ENCODE measurements at regions not wholly inside any gene's neighbourhood (a gene's known extent, or its start where the extent isn't known, plus 50 kb on each side); places are given as distances from the start of the nearest gene placed in this dataset.
A peak's percentile ranks its signal among the peaks of the same experiment; 100 is the strongest.

GRCh38 chr4:32334759-32335158, 1614.6 kb downstream of the PCDH7 start:
- no peaks in the 10 kb centered on the region for H3K9me3 ChIP-seq (ENCODE audit: control insufficient read depth, insufficient read depth, low read length)
- no peaks in the 10 kb centered on the region for H3K4me1 ChIP-seq (ENCODE audit: control insufficient read depth, insufficient read depth, low read length)
- no peak overlapping the region for H3K27ac ChIP-seq (ENCODE audit: low read length)
- no peak overlapping the region for H3K4me3 ChIP-seq (ENCODE audit: low read length)
- no CpG with 5 or more reads among the region's 1 CpG for WGBS (ENCODE audit: insufficient coverage, insufficient read length)
- DNase-seq (ENCODE audit: low read depth, low spot score) = no peak
- no peaks in the 10 kb centered on the region for H3K27me3 ChIP-seq (ENCODE audit: control insufficient read depth, insufficient read depth, low read length)
- no peaks in the 10 kb centered on the region for H3K36me3 ChIP-seq (ENCODE audit: control insufficient read depth, insufficient read depth, low read length)

GRCh38 chr4:32337403-32337802, 1617.2 kb downstream of the PCDH7 start:
- WGBS (ENCODE audit: insufficient coverage, insufficient read length) = no CpG with 5 or more reads among the region's 2 CpGs
- Histone ChIP-seq H3K36me3 (ENCODE audit: control insufficient read depth, insufficient read depth, low read length) (no peaks in the 10 kb centered on the region), H3K27me3 (ENCODE audit: control insufficient read depth, insufficient read depth, low read length) (no peaks in the 10 kb centered on the region), H3K27ac (ENCODE audit: low read length) (no peak overlapping the region), H3K9me3 (ENCODE audit: control insufficient read depth, insufficient read depth, low read length) (no peaks in the 10 kb centered on the region), H3K4me1 (ENCODE audit: control insufficient read depth, insufficient read depth, low read length) (no peaks in the 10 kb centered on the region), H3K4me3 (ENCODE audit: low read length) (no peak overlapping the region)
- no peak for DNase-seq (ENCODE audit: low read depth, low spot score)

GRCh38 chr4:32340591-32340990, 1620.4 kb downstream of the PCDH7 start:
- Histone ChIP-seq H3K9me3 (ENCODE audit: control insufficient read depth, insufficient read depth, low read length) (no peaks in the 10 kb centered on the region), H3K27ac (ENCODE audit: low read length) (no peak overlapping the region), H3K4me3 (ENCODE audit: low read length) (no peak overlapping the region), H3K36me3 (ENCODE audit: control insufficient read depth, insufficient read depth, low read length) (no peaks in the 10 kb centered on the region), H3K4me1 (ENCODE audit: control insufficient read depth, insufficient read depth, low read length) (no peaks in the 10 kb centered on the region), H3K27me3 (ENCODE audit: control insufficient read depth, insufficient read depth, low read length) (no peaks in the 10 kb centered on the region)
- DNase-seq (ENCODE audit: low read depth, low spot score) = no peak

GRCh38 chr4:32341342-32341741, 1621.2 kb downstream of the PCDH7 start:
- Histone ChIP-seq H3K9me3 (ENCODE audit: control insufficient read depth, insufficient read depth, low read length) (no peaks in the 10 kb centered on the region), H3K27me3 (ENCODE audit: control insufficient read depth, insufficient read depth, low read length) (no peaks in the 10 kb centered on the region), H3K27ac (ENCODE audit: low read length) (no peak overlapping the region), H3K4me3 (ENCODE audit: low read length) (no peak overlapping the region), H3K4me1 (ENCODE audit: control insufficient read depth, insufficient read depth, low read length) (no peaks in the 10 kb centered on the region), H3K36me3 (ENCODE audit: control insufficient read depth, insufficient read depth, low read length) (no peaks in the 10 kb centered on the region)
- no CpG with 5 or more reads among the region's 1 CpG for WGBS (ENCODE audit: insufficient coverage, insufficient read length)
- no peak for DNase-seq (ENCODE audit: low read depth, low spot score)

GRCh38 chr4:32342054-32342453, 1621.9 kb downstream of the PCDH7 start:
- H3K27ac ChIP-seq (ENCODE audit: low read length) = no peak overlapping the region
- H3K4me1 ChIP-seq (ENCODE audit: control insufficient read depth, insufficient read depth, low read length) = no peaks in the 10 kb centered on the region
- DNase-seq (ENCODE audit: low read depth, low spot score) = no peak
- H3K4me3 ChIP-seq (ENCODE audit: low read length) = no peak overlapping the region
- no peaks in the 10 kb centered on the region for H3K27me3 ChIP-seq (ENCODE audit: control insufficient read depth, insufficient read depth, low read length)
- no peaks in the 10 kb centered on the region for H3K36me3 ChIP-seq (ENCODE audit: control insufficient read depth, insufficient read depth, low read length)
- H3K9me3 ChIP-seq (ENCODE audit: control insufficient read depth, insufficient read depth, low read length) = no peaks in the 10 kb centered on the region

- Histone ChIP-seq H3K27me3 (ENCODE audit: control insufficient read depth, insufficient read depth, low read length) (no peaks in the 10 kb centered on the region), H3K27ac (ENCODE audit: low read length) (no peak overlapping the region), H3K4me3 (ENCODE audit: low read length) (no peak overlapping the region), H3K4me1 (ENCODE audit: control insufficient read depth, insufficient read depth, low read length) (no peaks in the 10 kb centered on the region), H3K9me3 (ENCODE audit: control insufficient read depth, insufficient read depth, low read length) (no peaks in the 10 kb centered on the region), H3K36me3 (ENCODE audit: control insufficient read depth, insufficient read depth, low read length) (no peaks in the 10 kb centered on the region)
- DNase-seq (ENCODE audit: low read depth, low spot score) = no peak
- WGBS (ENCODE audit: insufficient coverage, insufficient read length) = no CpG with 5 or more reads among the region's 4 CpGs
Observed at GRCh38 chr4:32349026-32349425, 1628.9 kb downstream of the PCDH7 start.

GRCh38 chr4:32374206-32374605, 1654.0 kb downstream of the PCDH7 start:
- Histone ChIP-seq H3K4me1 (ENCODE audit: control insufficient read depth, insufficient read depth, low read length) (no peaks in the 10 kb centered on the region), H3K4me3 (ENCODE audit: low read length) (no peak overlapping the region), H3K9me3 (ENCODE audit: control insufficient read depth, insufficient read depth, low read length) (no peaks in the 10 kb centered on the region), H3K27me3 (ENCODE audit: control insufficient read depth, insufficient read depth, low read length) (no peaks in the 10 kb centered on the region), H3K27ac (ENCODE audit: low read length) (no peak overlapping the region), H3K36me3 (ENCODE audit: control insufficient read depth, insufficient read depth, low read length) (no peaks in the 10 kb centered on the region)
- no peak for DNase-seq (ENCODE audit: low read depth, low spot score)
- WGBS (ENCODE audit: insufficient coverage, insufficient read length) = no CpG with 5 or more reads among the region's 2 CpGs

- H3K36me3 ChIP-seq (ENCODE audit: control insufficient read depth, insufficient read depth, low read length) = no peaks in the 10 kb centered on the region
- no peak overlapping the region for H3K27ac ChIP-seq (ENCODE audit: low read length)
- no peak overlapping the region for H3K4me3 ChIP-seq (ENCODE audit: low read length)
- DNase-seq (ENCODE audit: low read depth, low spot score) = no peak
- H3K27me3 ChIP-seq (ENCODE audit: control insufficient read depth, insufficient read depth, low read length) = no peaks in the 10 kb centered on the region
- H3K9me3 ChIP-seq (ENCODE audit: control insufficient read depth, insufficient read depth, low read length) = no peaks in the 10 kb centered on the region
- no CpG with 5 or more reads among the region's 3 CpGs for WGBS (ENCODE audit: insufficient coverage, insufficient read length)
- no peaks in the 10 kb centered on the region for H3K4me1 ChIP-seq (ENCODE audit: control insufficient read depth, insufficient read depth, low read length)
Observed at GRCh38 chr4:32393806-32394205, 1673.6 kb downstream of the PCDH7 start.

GRCh38 chr4:32394255-32394654, 1674.1 kb downstream of the PCDH7 start:
- no peaks in the 10 kb centered on the region for H3K4me1 ChIP-seq (ENCODE audit: control insufficient read depth, insufficient read depth, low read length)
- no CpG with 5 or more reads among the region's 1 CpG for WGBS (ENCODE audit: insufficient coverage, insufficient read length)
- DNase-seq (ENCODE audit: low read depth, low spot score) = no peak
- no peak overlapping the region for H3K4me3 ChIP-seq (ENCODE audit: low read length)
- no peaks in the 10 kb centered on the region for H3K9me3 ChIP-seq (ENCODE audit: control insufficient read depth, insufficient read depth, low read length)
- no peaks in the 10 kb centered on the region for H3K36me3 ChIP-seq (ENCODE audit: control insufficient read depth, insufficient read depth, low read length)
- H3K27ac ChIP-seq (ENCODE audit: low read length) = no peak overlapping the region
- no peaks in the 10 kb centered on the region for H3K27me3 ChIP-seq (ENCODE audit: control insufficient read depth, insufficient read depth, low read length)

- Histone ChIP-seq H3K4me3 (ENCODE audit: low read length) (no peak overlapping the region), H3K27me3 (ENCODE audit: control insufficient read depth, insufficient read depth, low read length) (no peaks in the 10 kb centered on the region), H3K36me3 (ENCODE audit: control insufficient read depth, insufficient read depth, low read length) (no peaks in the 10 kb centered on the region), H3K27ac (ENCODE audit: low read length) (no peak overlapping the region), H3K4me1 (ENCODE audit: control insufficient read depth, insufficient read depth, low read length) (no peaks in the 10 kb centered on the region), H3K9me3 (ENCODE audit: control insufficient read depth, insufficient read depth, low read length) (no peaks in the 10 kb centered on the region)
- DNase-seq (ENCODE audit: low read depth, low spot score) = peak; percentile 1
- WGBS (ENCODE audit: insufficient coverage, insufficient read length) = no CpG with 5 or more reads among the region's 7 CpGs
Observed at GRCh38 chr4:32396507-32397070, 1676.4 kb downstream of the PCDH7 start.

GRCh38 chr4:32400870-32401269, 1680.7 kb downstream of the PCDH7 start:
- Histone ChIP-seq H3K27ac (ENCODE audit: low read length) (no peak overlapping the region), H3K4me1 (ENCODE audit: control insufficient read depth, insufficient read depth, low read length) (no peaks in the 10 kb centered on the region), H3K9me3 (ENCODE audit: control insufficient read depth, insufficient read depth, low read length) (no peaks in the 10 kb centered on the region), H3K4me3 (ENCODE audit: low read length) (no peak overlapping the region), H3K36me3 (ENCODE audit: control insufficient read depth, insufficient read depth, low read length) (no peaks in the 10 kb centered on the region), H3K27me3 (ENCODE audit: control insufficient read depth, insufficient read depth, low read length) (no peaks in the 10 kb centered on the region)
- no peak for DNase-seq (ENCODE audit: low read depth, low spot score)
- WGBS (ENCODE audit: insufficient coverage, insufficient read length) = no CpG with 5 or more reads among the region's 1 CpG

All from iPS DF 6.9 (cell line).